Activated naive CD4-positive, alpha-beta T cell treated with anti-CD3 and anti-CD28 coated beads for 36 hours (primary cell): ENCODE measurements at regions not wholly inside any gene's neighbourhood (a gene's known extent, or its start where the extent isn't known, plus 50 kb on each side); places are given as distances from the start of the nearest gene placed in this dataset.

Experiments
- CTCF ChIA-PET: fragments of 350-600 bp; sonication (Branson Sonifier 250); formaldehyde crosslinking; loops from one replicate; lab custom pipeline; 2021; ENCODE audit warnings: antibody characterized with exemption; lab: Charles Lee
- DNase-seq: peaks from one replicate; pipeline ENCODE4 v3.0.0-alpha.2; 2020
- H3K27ac Mint-ChIP-seq: one replicate; pipeline ENCODE4 v1.8.0; 2021; ENCODE audit warnings: mild to moderate bottlenecking, mixed read lengths
- H3K27me3 Mint-ChIP-seq: one replicate; pipeline ENCODE4 v1.8.0; 2021; ENCODE audit warnings: low read depth, mixed read lengths
- H3K36me3 Mint-ChIP-seq: one replicate; pipeline ENCODE4 v1.8.0; 2021; ENCODE audit warnings: low read depth, mixed read lengths
- H3K4me1 Mint-ChIP-seq: one replicate; pipeline ENCODE4 v1.8.0; 2021; ENCODE audit warnings: low read depth, mixed read lengths
- H3K4me3 Mint-ChIP-seq: one replicate; pipeline ENCODE4 v1.8.0; 2021; ENCODE audit warnings: mild to moderate bottlenecking, moderate library complexity, mixed read lengths
- H3K9me3 Mint-ChIP-seq: one replicate; pipeline ENCODE4 v1.8.0; 2021; ENCODE audit warnings: mixed read lengths
- intact Hi-C: fragments of 100-400 bp; cut with micrococcal nuclease; formaldehyde crosslinking; loops from one replicate; pipeline ENCODE4 v1.15.1; 2023

DNA sequence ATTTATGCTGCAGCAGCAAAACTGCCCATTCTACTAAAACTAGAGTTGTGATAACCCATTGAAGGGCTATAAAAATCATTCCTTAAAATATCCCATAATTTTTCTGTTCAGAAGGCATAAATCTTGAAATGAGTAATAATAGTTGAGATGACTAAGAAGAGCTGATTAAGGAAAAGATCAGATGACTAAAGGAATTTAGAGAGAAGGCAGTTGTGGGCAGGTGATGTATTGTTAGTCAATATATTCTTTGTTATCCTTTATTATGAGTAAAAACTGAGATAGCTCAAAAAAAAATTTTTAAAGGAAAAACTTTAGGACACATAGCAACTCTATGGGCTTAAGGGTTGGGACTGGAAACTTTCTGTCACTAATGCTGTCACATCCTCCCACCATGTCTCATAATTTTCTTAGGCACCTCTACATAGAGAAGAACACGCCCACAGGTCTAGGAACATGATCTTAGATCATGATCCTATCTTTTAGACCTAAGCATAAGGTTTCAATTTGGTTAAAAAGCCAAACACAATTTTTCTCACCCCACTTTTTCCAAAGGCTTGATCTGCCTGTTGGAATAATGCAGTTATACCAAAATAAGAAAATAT, 597.5 kb upstream of the MEF2C start:
- no peaks in the 10 kb centered on the region for H3K36me3 Mint-ChIP-seq
- CTCF ChIA-PET: no interaction called here
- no peak overlapping the region for H3K27ac Mint-ChIP-seq
- H3K4me3 Mint-ChIP-seq: no peak overlapping the region
- H3K9me3 Mint-ChIP-seq: no peaks in the 10 kb centered on the region
- no peaks in the 10 kb centered on the region for H3K27me3 Mint-ChIP-seq
- DNase-seq: no peak
- H3K4me1 Mint-ChIP-seq: no peaks in the 10 kb centered on the region
- intact Hi-C loops: no loop called here

DNA sequence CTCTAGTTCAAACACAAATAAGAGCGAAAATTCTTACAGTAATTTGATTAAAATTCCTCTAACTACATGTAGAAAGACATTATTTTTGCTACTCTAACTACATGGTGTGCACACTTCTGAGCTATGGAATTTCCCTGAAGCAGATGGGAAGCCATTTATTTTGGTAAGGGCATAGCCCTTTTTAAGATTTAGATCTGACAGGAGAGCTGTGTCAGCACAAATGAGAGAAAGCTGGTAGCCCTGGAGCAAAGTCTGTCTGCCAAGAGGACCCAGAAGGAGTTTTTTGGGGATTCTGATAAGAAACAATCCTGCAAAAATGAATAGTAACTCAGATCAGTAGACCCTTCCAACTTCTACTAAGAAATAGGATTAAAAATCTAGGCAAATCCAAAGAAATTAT, 595.9 kb upstream of the MEF2C start:
- DNase-seq: no peak
- CTCF ChIA-PET: no interaction called here
- H3K9me3 Mint-ChIP-seq: peaks cover 4% of the 10 kb centered on the region
- H3K4me3 Mint-ChIP-seq: no peak overlapping the region
- H3K27ac Mint-ChIP-seq: no peak overlapping the region
- intact Hi-C loops: no loop called here
- no peaks in the 10 kb centered on the region for H3K27me3 Mint-ChIP-seq
- no peaks in the 10 kb centered on the region for H3K4me1 Mint-ChIP-seq
- H3K36me3 Mint-ChIP-seq: no peaks in the 10 kb centered on the region

DNA sequence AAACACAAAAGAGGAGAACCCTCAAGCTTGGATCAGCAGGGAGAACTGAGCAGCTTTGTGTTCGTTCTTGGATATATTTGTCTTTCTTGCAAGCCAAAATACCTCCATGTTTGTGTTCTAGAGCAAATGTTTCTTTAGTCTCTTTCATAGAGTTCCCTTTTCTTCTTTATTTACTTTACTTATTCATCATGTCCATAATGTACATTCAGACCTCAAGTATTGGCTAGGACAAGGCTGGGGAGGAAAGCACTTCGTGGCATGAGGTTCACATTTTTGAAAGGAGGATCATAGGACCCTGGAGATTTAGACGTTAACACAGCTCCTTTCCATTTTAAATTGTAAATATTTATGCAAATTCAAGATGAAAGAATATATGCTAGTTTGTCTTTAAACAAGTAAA, 590.2 kb upstream of the MEF2C start:
- CTCF ChIA-PET: interaction anchor here (0.6 kb wide), 1 partner anchor 113 kb away, joined by 10 read pairs; no protein-coding TSS in a partner anchor
- no peak overlapping the region for H3K4me3 Mint-ChIP-seq
- no peaks in the 10 kb centered on the region for H3K4me1 Mint-ChIP-seq
- no peak overlapping the region for H3K27ac Mint-ChIP-seq
- no peak for DNase-seq
- intact Hi-C loops: no loop called here
- no peaks in the 10 kb centered on the region for H3K27me3 Mint-ChIP-seq
- H3K9me3 Mint-ChIP-seq: peaks cover 6% of the 10 kb centered on the region
- no peaks in the 10 kb centered on the region for H3K36me3 Mint-ChIP-seq

DNA sequence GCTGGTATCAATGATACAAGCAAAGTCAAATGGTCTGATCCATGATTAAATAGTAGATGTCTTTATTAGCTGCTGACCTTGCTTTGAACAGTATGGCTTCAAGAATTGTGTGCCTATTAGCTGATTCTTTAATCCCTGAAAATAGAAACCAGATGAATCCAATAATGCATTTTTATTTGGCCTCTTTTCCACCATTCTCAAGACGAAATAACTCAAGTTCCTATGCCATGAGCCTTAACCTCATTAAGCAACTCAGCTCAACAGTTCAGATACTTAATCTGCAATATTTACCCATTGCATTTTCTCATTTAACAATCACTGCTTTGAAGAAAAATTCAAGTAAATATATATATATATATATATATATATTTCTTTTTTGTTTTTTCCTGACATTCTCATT, 588.6 kb upstream of the MEF2C start:
- Mint-ChIP-seq H3K36me3 (no peaks in the 10 kb centered on the region), H3K4me3 (no peak overlapping the region), H3K27ac (no peak overlapping the region), H3K4me1 (no peaks in the 10 kb centered on the region), H3K9me3 (peaks cover 6% of the 10 kb centered on the region), H3K27me3 (no peaks in the 10 kb centered on the region)
- CTCF ChIA-PET: no interaction called here
- intact Hi-C loops: no loop called here
- no peak for DNase-seq

DNA sequence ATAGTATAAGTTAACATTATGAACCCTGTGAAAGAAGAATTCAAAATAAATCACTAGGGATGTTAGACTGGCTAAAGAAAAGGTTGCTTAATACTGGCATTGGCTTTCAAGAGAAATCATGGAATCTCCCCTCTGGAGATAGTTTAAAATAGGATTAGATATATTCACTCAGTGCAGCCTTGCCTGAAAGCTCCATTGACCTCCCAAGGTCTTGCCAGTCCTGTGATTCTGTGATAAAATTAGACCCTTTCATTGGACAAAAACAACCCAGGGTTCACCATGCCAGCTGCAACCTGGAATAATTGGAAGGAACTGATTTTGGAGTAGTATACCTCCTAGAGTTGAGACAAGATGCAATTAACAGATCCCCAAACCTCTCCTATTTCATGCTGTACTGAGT, 588.1 kb upstream of the MEF2C start:
- CTCF ChIA-PET: no interaction called here
- intact Hi-C loops: no loop called here
- Mint-ChIP-seq H3K4me1 (no peaks in the 10 kb centered on the region), H3K27ac (no peak overlapping the region), H3K4me3 (no peak overlapping the region), H3K36me3 (no peaks in the 10 kb centered on the region), H3K9me3 (peaks cover 6% of the 10 kb centered on the region), H3K27me3 (no peaks in the 10 kb centered on the region)
- DNase-seq: no peak

DNA sequence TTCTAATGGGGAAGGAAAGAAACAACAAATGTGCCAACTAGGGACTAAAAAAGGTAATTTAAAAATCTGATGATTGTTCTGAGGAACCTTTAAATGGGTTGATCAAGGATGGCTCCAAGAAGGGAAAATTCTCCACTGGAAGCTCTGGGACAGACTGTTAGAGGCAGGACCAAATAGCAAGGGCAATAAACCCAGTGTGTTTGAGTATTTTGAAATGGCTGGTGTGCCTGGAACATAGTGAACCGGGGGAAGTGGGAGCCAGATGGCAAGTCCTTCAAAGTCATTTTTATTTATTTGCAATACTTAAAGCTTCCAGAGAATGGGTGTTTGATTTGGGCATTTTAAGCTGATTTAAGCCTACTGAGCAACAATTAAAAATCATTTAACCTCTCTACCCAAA, 587.7 kb upstream of the MEF2C start:
- intact Hi-C loops: no loop called here
- H3K27me3 Mint-ChIP-seq: no peaks in the 10 kb centered on the region

DNA sequence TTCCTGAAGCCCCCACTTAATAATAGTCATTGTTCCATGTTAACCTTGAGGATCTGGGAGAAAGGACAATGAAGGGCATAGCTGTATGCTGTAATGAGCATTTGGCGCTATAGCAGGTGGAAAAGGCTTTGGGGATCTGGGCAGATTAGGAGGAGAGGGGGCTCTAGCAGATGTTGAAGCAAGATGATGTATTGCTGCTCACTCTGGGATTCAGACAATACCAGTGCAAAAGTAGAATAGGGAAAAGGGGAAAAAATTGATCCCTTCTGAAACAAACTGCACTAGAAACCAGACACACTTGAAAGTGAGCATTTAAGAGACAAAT, 575.3 kb upstream of the MEF2C start:
- intact Hi-C loops: no loop called here
- CTCF ChIA-PET: no interaction called here
- Mint-ChIP-seq H3K27me3 (no peaks in the 10 kb centered on the region), H3K4me1 (no peaks in the 10 kb centered on the region), H3K4me3 (no peak overlapping the region), H3K27ac (no peak overlapping the region), H3K9me3 (no peaks in the 10 kb centered on the region), H3K36me3 (no peaks in the 10 kb centered on the region)
- DNase-seq: no peak

More for the DNA sequence above, 587.7 kb upstream of the MEF2C start:
- CTCF ChIA-PET: no interaction called here
- H3K4me3 Mint-ChIP-seq: no peak overlapping the region
- H3K9me3 Mint-ChIP-seq: peaks cover 6% of the 10 kb centered on the region
- H3K4me1 Mint-ChIP-seq: no peaks in the 10 kb centered on the region
- no peak for DNase-seq
- H3K27ac Mint-ChIP-seq: no peak overlapping the region
- no peaks in the 10 kb centered on the region for H3K36me3 Mint-ChIP-seq

DNA sequence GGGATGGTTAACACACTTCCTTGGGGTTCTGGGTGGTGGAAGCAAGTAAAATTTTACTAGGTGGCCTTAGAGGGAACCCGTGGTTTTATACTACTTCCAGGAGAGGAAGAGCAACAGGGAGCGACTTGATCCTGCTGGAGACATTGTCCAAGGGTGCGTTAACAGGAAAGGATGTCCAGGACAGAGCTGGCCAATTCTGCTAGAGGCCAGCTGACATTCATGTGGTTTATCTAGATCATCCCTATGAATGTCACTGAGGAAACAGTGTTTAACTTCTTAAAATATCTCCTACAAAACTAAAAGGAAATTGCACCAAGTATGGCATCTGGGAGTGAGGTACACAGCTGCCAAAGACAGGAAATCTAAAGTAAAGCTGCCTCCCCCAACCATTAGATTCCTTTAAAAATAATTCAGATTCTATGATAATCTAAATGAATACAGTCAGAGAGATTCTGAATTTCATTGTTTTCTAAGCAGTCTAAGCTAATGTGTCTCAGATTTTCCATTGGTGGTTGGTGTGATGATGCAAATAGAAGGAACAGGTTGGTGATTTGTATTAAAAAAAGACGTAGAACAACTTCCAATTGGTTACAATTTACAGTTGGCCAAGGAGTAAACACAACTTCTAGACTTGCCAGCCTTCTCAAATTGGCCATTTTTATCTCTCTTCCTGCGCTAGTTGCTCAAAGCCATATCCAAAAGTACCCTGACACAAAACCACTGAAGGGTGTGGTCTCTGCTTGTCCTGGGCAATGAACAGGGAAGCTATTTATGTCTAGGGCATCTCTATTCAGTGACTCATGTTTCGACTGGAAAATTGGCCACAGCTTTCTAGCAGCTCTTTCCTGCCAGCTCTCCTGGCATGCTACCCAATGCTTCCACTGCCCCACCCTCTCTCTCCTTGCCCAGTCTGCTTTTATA, 574.7 kb upstream of the MEF2C start:
- H3K36me3 Mint-ChIP-seq: no peaks in the 10 kb centered on the region
- CTCF ChIA-PET: no interaction called here
- intact Hi-C loops: no loop called here

DNA sequence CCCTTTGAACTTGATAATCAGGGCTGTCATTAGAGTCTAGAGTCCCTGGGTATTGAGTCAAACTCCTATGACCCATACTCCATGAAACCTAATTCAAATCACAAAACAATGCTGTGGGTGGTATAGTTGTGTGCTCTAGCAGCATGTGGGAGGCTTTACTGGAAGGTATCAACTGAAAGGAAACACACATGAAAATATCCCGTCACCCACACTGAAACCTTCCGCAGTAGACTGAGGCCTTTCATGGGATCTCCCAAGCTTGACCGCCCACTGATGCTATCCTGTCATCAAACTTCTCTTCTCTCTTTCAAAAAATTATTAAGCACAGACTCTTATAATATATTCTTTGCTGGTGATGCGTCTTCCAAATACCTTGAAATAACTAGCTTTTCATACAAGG, 569.1 kb upstream of the MEF2C start:
- Mint-ChIP-seq H3K9me3 (no peaks in the 10 kb centered on the region), H3K36me3 (no peaks in the 10 kb centered on the region), H3K4me1 (no peaks in the 10 kb centered on the region), H3K4me3 (no peak overlapping the region), H3K27ac (no peak overlapping the region), H3K27me3 (no peaks in the 10 kb centered on the region)
- intact Hi-C loops: no loop called here
- no peak for DNase-seq
- CTCF ChIA-PET: no interaction called here

More for the DNA sequence above, 574.7 kb upstream of the MEF2C start:
- DNase-seq: no peak
- H3K4me3 Mint-ChIP-seq: no peak overlapping the region
- H3K9me3 Mint-ChIP-seq: no peaks in the 10 kb centered on the region
- no peaks in the 10 kb centered on the region for H3K27me3 Mint-ChIP-seq
- H3K4me1 Mint-ChIP-seq: no peaks in the 10 kb centered on the region
- no peak overlapping the region for H3K27ac Mint-ChIP-seq

DNA sequence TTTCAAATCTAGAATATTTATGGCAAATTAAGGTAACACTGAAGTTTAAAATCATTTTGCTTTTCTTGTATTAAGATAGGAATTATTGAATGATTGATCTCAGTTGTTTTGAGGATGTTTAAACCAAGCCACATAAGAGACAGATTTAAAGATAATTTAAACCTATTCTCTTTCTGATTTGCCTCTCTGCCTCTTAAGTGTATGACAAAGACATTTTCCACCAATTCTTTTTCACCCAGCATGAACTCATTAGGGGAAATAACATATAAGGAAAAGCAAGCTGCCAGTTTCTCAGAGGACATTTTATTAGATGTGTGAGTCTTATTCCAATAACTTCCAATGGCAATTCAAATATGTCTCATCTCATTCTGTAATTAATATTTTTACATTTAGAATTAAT, 568.3 kb upstream of the MEF2C start:
- no peak overlapping the region for H3K27ac Mint-ChIP-seq
- intact Hi-C loops: no loop called here
- no peaks in the 10 kb centered on the region for H3K4me1 Mint-ChIP-seq
- no peak overlapping the region for H3K4me3 Mint-ChIP-seq
- CTCF ChIA-PET: no interaction called here
- H3K27me3 Mint-ChIP-seq: no peaks in the 10 kb centered on the region
- H3K9me3 Mint-ChIP-seq: no peaks in the 10 kb centered on the region
- no peak for DNase-seq
- H3K36me3 Mint-ChIP-seq: no peaks in the 10 kb centered on the region

DNA sequence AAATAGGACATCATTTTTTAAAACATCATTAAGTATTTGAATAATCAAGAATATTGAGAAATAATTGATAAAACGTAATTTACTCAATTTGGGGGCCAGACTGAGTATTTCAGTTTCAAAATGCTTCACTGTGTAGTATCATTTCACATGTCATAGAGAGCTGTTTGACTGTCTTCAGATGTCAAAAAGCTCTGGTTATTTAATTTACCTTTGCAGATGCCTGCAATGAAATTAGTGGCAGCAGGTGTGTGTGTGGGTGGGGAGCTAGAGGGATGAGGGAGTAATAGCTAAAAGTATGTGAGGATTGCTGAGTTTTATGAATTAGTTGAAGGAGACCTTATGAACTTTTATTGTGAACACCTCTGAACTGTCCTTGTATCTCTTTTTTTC, 567.2 kb upstream of the MEF2C start:
- H3K27ac Mint-ChIP-seq: no peak overlapping the region
- no peaks in the 10 kb centered on the region for H3K4me1 Mint-ChIP-seq
- DNase-seq: no peak
- H3K36me3 Mint-ChIP-seq: no peaks in the 10 kb centered on the region
- no peak overlapping the region for H3K4me3 Mint-ChIP-seq
- no peaks in the 10 kb centered on the region for H3K9me3 Mint-ChIP-seq
- intact Hi-C loops: no loop called here
- CTCF ChIA-PET: interaction anchor here (0.6 kb wide), 1 partner anchor 13 kb away, joined by 5 read pairs; no protein-coding TSS in a partner anchor
- H3K27me3 Mint-ChIP-seq: no peaks in the 10 kb centered on the region

DNA sequence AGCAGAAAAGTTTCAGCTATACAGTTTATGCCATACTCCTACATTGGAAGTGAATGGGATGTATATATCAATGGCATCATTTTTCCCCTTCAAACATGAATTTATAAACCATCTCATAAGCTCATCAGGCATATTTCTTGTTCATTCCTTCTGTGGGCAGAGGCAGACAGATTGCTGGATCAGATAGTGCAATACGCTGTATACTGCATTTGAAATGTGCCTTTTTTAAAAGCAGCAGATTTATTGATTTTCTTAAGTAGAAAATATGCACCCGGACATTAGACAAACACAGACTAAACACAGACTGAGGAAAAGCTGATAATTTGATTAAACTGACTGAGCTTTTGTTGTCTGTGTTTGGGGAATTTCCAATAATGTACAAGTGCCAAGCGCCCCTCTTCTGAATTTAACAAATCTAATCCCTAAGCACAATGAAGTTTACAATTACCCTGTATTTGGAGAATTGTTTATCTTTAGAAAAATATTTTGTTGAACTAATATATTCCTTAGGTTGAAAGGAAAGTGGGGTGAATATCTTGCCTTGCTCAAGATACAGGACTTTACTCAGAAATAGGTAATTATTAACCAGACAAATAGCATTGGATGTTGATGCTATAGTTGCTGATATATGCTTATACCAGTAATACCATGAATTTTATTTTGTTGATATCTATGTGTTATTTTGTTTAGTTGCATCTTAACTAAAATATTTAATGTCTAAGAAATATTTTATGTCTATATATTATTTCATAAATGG, 566.6 kb upstream of the MEF2C start:
- intact Hi-C loops: no loop called here
- no peak overlapping the region for H3K4me3 Mint-ChIP-seq
- DNase-seq: no peak
- H3K36me3 Mint-ChIP-seq: no peaks in the 10 kb centered on the region
- no peaks in the 10 kb centered on the region for H3K27me3 Mint-ChIP-seq
- H3K27ac Mint-ChIP-seq: no peak overlapping the region
- CTCF ChIA-PET: no interaction called here
- H3K4me1 Mint-ChIP-seq: no peaks in the 10 kb centered on the region
- no peaks in the 10 kb centered on the region for H3K9me3 Mint-ChIP-seq
